Prostate gland (tissue), 2 donors: ENCODE measurements at regions not wholly inside any gene's neighbourhood (a gene's known extent, or its start where the extent isn't known, plus 50 kb on each side); places are given as distances from the start of the nearest gene placed in this dataset.

ENCODE experiments used
- POLR2AphosphoS5 ChIP-seq: sonication (generic); formaldehyde crosslinking; IDR thresholded peaks from one replicate; pipeline ENCODE4 v1.6.1; 2017; ENCODE audit warnings: antibody characterized with exemption
- TF ChIP-seq, protein P1 (sequence below), 4 experiments: fragments of 200-600 bp in 2 of 4; fragments of 450-650 bp in 2 of 4; sonication (generic) in 2 of 4; IDR thresholded peaks; 1 replicate in 3 of 4; 2 replicates in 1 of 4; pipeline ENCODE4 v1.5.1; 2016 to 2019; ENCODE audit warnings: antibody characterized with exemption in 4 of 4, mild to moderate bottlenecking in 2 of 4, moderate library complexity in 2 of 4

DNA sequence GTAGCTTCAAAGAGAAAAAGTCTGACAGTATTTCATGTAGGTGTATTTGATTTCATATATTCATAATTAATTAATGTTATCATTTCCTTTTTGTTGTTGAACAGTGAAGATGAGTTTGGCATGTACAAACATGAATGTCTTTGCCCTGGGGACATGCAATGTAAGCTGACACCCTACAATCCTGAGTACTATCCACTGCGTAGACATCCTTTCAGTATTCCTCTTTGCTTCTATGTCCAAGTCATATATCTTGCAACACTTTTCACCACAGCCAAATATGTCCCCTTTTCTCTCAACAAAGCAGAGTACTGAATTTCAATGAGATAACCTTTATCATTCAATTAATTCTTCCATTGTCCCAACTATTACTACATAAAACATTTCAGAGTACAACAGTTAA lies 93.6 kb downstream of the GPR37 start:
- TF ChIP-seq, protein P1, sequence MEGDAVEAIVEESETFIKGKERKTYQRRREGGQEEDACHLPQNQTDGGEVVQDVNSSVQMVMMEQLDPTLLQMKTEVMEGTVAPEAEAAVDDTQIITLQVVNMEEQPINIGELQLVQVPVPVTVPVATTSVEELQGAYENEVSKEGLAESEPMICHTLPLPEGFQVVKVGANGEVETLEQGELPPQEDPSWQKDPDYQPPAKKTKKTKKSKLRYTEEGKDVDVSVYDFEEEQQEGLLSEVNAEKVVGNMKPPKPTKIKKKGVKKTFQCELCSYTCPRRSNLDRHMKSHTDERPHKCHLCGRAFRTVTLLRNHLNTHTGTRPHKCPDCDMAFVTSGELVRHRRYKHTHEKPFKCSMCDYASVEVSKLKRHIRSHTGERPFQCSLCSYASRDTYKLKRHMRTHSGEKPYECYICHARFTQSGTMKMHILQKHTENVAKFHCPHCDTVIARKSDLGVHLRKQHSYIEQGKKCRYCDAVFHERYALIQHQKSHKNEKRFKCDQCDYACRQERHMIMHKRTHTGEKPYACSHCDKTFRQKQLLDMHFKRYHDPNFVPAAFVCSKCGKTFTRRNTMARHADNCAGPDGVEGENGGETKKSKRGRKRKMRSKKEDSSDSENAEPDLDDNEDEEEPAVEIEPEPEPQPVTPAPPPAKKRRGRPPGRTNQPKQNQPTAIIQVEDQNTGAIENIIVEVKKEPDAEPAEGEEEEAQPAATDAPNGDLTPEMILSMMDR (IDR thresholded peaks at IDR 0.05): no peak
- no peak for TF ChIP-seq POLR2AphosphoS5
